PC-3 (cell line): ENCODE measurements at regions not wholly inside any gene's neighbourhood (a gene's known extent, or its start where the extent isn't known, plus 50 kb on each side); places are given as distances from the start of the nearest gene placed in this dataset.

Experiments
- EZH2 ChIP-seq: fragments of 300-600 bp; sonication (generic); IDR thresholded peaks from one replicate; pipeline ENCODE4 v1.6.1; 2017; ENCODE audit warnings: antibody characterized with exemption, mild to moderate bottlenecking, low read length; ENCODE audit not compliant: unreplicated experiment
- EZH2phosphoT487 ChIP-seq: fragments of 300-600 bp; sonication (generic); IDR thresholded peaks from 2 replicates; pipeline ENCODE4 v1.6.1; 2018; ENCODE audit warnings: mild to moderate bottlenecking, antibody characterized with exemption, low read length, borderline replicate concordance
- TF ChIP-seq, protein P1 (sequence below): fragments of 300-600 bp; sonication (generic); conservative IDR thresholded peaks from 2 replicates; pipeline ENCODE4 v1.5.1; 2017; ENCODE audit warnings: antibody characterized with exemption, low read depth, mild to moderate bottlenecking, low read length

DNA sequence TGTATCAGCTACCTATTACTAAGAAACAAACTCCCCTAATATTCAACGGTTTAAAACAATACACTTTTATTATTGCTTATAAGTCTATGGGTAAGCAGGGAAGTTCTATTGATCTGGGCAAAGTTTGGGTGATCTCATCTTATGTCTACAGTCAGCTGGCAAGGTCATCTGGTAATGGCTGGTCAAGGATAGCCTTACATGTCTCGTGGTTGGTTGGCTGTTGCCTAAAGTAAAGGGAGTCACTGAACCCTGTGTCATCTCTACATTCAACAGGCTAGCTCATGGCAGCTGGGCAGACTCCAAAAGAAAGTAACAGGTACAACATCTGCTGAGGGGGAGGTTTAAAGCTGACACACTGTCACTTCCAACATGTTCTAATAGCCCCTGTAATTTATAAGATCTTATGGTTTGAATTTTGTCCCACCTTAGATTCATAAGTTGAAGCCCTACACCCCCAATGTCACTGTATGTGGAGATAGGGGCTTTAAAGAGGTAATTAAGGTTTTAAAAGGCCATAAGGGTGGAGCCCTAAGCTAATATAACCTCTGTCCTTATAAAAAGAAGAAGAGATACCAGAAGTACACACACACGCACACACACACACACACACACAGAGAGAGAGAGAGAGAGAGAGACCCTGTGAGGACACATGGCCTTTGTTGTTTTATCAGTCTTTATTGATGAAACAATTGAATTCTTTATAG, 419.1 kb downstream of the NPIPA8 start:
- TF ChIP-seq, protein P1, sequence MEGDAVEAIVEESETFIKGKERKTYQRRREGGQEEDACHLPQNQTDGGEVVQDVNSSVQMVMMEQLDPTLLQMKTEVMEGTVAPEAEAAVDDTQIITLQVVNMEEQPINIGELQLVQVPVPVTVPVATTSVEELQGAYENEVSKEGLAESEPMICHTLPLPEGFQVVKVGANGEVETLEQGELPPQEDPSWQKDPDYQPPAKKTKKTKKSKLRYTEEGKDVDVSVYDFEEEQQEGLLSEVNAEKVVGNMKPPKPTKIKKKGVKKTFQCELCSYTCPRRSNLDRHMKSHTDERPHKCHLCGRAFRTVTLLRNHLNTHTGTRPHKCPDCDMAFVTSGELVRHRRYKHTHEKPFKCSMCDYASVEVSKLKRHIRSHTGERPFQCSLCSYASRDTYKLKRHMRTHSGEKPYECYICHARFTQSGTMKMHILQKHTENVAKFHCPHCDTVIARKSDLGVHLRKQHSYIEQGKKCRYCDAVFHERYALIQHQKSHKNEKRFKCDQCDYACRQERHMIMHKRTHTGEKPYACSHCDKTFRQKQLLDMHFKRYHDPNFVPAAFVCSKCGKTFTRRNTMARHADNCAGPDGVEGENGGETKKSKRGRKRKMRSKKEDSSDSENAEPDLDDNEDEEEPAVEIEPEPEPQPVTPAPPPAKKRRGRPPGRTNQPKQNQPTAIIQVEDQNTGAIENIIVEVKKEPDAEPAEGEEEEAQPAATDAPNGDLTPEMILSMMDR = no peak
- TF ChIP-seq EZH2 (no peak), EZH2phosphoT487 (no peak)
